H1 (cell line): ENCODE measurements at regions not wholly inside any gene's neighbourhood (a gene's known extent, or its start where the extent isn't known, plus 50 kb on each side); places are given as distances from the start of the nearest gene placed in this dataset.

ENCODE experiments used
- CHD1 ChIP-seq: IDR thresholded peaks from 2 replicates; pipeline ENCODE4 v1.6.1; 2012; ENCODE audit warnings: low read depth, low read length, improper control_type of control experiment
- CTCF ChIP-seq, 3 experiments: IDR thresholded peaks; 1 replicate in 2 of 3; 2 replicates in 1 of 3; pipeline versions ENCODE4 v1.5.1 to v1.6.1; 2011; ENCODE audit warnings: low read length in 3 of 3, mild to moderate bottlenecking in 3 of 3, inconsistent platforms in 2 of 3, low read depth in 1 of 3, moderate library complexity in 1 of 3; ENCODE audit not compliant: insufficient read depth in 1 of 3; ENCODE audit errors: control extremely low read depth in 1 of 3
- SP4 ChIP-seq: IDR thresholded peaks from 2 replicates; pipeline ENCODE4 v1.6.1; 2012; ENCODE audit warnings: low read length, inconsistent platforms

DNA sequence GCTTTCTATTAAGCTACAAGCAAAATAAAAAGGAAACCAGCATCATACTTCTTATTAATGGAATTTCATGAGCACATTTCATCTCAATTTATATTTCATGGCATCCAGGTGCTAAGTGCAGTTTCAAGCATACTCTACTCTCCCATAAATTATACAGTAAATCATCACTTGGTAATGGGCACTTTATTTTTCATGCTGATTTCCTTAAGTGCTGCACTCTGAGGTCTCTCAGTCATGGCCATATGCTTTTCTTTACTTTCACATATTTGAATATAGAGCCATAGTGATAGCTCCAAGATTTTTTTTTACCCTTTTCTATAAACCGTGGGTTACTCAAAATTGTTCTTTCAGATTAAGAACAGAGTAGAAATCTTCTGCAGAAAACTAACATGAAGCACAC lies 1505.7 kb upstream of the CADM2 start (continued):
- TF ChIP-seq SP4 (no peak), CHD1 (no peak), CTCF (IDR thresholded peaks at IDR 0.05; ENCODE audit: control extremely low read depth in 1 of 3, insufficient read depth in 1 of 3, low read depth in 1 of 3, low read length in 3 of 3) (no peak)
